Natural killer cell (primary cell): ENCODE measurements at regions not wholly inside any gene's neighbourhood (a gene's known extent, or its start where the extent isn't known, plus 50 kb on each side); places are given as distances from the start of the nearest gene placed in this dataset.

Experiments used
- ATAC-seq, 3 donors: fragments of 150-1000 bp in 2 of 3; fragments of 200-7000 bp in 1 of 3; cut with Tn5 transposase; 1 replicate in 1 of 3; 2 replicates in 2 of 3; pipeline ENCODE4 v1.10.0; 2021; ENCODE audit warnings: mild to moderate bottlenecking in 2 of 3, moderate library complexity in 2 of 3
- DNase-seq, 2 donors: peaks; one replicate each; pipeline versions ENCODE4 v3.0.0 to v3.0.0-alpha.2; 2013 to 2021; ENCODE audit warnings: mixed read lengths in 1 of 2
- H3K27ac ChIP-seq: one replicate; pipeline ENCODE4 v1.5.1; 2013; ENCODE audit warnings: mild to moderate bottlenecking, low read length
- H3K27me3 ChIP-seq: one replicate; pipeline ENCODE4 v1.6.1; 2013; ENCODE audit warnings: low read length; ENCODE audit not compliant: control insufficient read depth, insufficient read depth
- H3K36me3 ChIP-seq: one replicate; pipeline ENCODE4 v1.6.1; 2013; ENCODE audit warnings: low read length; ENCODE audit not compliant: control insufficient read depth, insufficient read depth
- H3K4me1 ChIP-seq: one replicate; pipeline ENCODE4 v1.6.1; 2013; ENCODE audit warnings: low read length; ENCODE audit not compliant: control insufficient read depth, insufficient read depth
- H3K4me3 ChIP-seq: one replicate; pipeline ENCODE4 v1.5.1; 2013; ENCODE audit warnings: low read length
- H3K9me3 ChIP-seq: one replicate; pipeline ENCODE4 v1.6.1; 2013; ENCODE audit warnings: low read length; ENCODE audit not compliant: control insufficient read depth, insufficient read depth
- H3K27ac Mint-ChIP-seq, 2 donors: one replicate each; pipeline ENCODE4 v1.8.0; 2022; ENCODE audit warnings: mild to moderate bottlenecking in 2 of 2, mixed read lengths in 2 of 2, moderate library complexity in 1 of 2
- H3K27me3 Mint-ChIP-seq, 2 donors: one replicate each; pipeline ENCODE4 v1.8.0; 2022; ENCODE audit warnings: low read depth in 2 of 2, mixed read lengths in 2 of 2
- H3K36me3 Mint-ChIP-seq: one replicate; pipeline ENCODE4 v1.8.0; 2022; ENCODE audit warnings: mixed read lengths
- H3K4me1 Mint-ChIP-seq, 2 donors: one replicate each; pipeline ENCODE4 v1.8.0; 2022; ENCODE audit warnings: mixed read lengths in 2 of 2
- H3K4me3 Mint-ChIP-seq: one replicate; pipeline ENCODE4 v1.8.0; 2022; ENCODE audit warnings: mild to moderate bottlenecking, moderate library complexity, mixed read lengths
- H3K9me3 Mint-ChIP-seq, 2 donors: one replicate each; pipeline ENCODE4 v1.8.0; 2022; ENCODE audit warnings: mixed read lengths in 2 of 2
- WGBS: methylation state at CpG from one replicate; pipeline ENCODE4 v1.1.7; 2013; ENCODE audit warnings: missing lambda C conversion rate; ENCODE audit not compliant: insufficient coverage; 5-methylcytosine and 5-hydroxymethylcytosine counted together
- intact Hi-C: fragments of 100-400 bp; cut with micrococcal nuclease; formaldehyde crosslinking; loops from one replicate; pipeline ENCODE4 v1.14.2; 2022
- TF ChIP-seq, protein P1 (sequence below): fragments of 200-600 bp; IDR thresholded peaks from one replicate; pipeline ENCODE4 v1.8.0; 2022; ENCODE audit warnings: antibody characterized with exemption

DNA sequence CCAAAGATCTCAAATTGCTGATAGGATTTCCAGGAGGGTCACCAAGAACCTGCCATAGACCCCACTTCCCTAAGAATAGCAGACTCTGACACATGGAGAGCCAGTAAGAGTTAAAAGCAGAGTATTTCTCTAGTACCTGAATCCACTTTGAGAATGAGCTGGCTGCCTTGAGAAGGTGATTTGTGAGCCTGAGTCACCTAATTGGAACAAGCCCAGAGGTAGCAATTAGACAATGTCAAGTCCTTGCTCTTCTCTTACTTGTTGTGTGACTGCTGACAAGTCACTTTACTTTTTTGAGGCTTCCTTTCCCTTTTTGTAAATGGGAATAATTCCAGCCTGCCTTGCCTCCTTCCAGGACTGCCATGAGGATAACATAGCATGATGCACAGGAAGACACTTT lies 76.1 kb upstream of the ASIC2 start:
- Mint-ChIP-seq H3K27ac (no peak overlapping the region), H3K36me3 (no peaks in the 10 kb centered on the region), H3K4me1 (no peaks in the 10 kb centered on the region), H3K27me3 (peaks cover 19 to 48% of the 10 kb centered on the region in 2 donors), H3K4me3 (no peak overlapping the region), H3K9me3 (no peaks in the 10 kb centered on the region)
- DNase-seq (no peak), ATAC-seq (no peak)
- H3K4me3 ChIP-seq: no peak overlapping the region
- H3K27ac ChIP-seq: no peak overlapping the region
- no peaks in the 10 kb centered on the region for H3K36me3 ChIP-seq
- H3K9me3 ChIP-seq: no peaks in the 10 kb centered on the region
- intact Hi-C loops: no loop called here
- no peaks in the 10 kb centered on the region for H3K4me1 ChIP-seq
- H3K27me3 ChIP-seq: no peaks in the 10 kb centered on the region
- TF ChIP-seq, protein P1, sequence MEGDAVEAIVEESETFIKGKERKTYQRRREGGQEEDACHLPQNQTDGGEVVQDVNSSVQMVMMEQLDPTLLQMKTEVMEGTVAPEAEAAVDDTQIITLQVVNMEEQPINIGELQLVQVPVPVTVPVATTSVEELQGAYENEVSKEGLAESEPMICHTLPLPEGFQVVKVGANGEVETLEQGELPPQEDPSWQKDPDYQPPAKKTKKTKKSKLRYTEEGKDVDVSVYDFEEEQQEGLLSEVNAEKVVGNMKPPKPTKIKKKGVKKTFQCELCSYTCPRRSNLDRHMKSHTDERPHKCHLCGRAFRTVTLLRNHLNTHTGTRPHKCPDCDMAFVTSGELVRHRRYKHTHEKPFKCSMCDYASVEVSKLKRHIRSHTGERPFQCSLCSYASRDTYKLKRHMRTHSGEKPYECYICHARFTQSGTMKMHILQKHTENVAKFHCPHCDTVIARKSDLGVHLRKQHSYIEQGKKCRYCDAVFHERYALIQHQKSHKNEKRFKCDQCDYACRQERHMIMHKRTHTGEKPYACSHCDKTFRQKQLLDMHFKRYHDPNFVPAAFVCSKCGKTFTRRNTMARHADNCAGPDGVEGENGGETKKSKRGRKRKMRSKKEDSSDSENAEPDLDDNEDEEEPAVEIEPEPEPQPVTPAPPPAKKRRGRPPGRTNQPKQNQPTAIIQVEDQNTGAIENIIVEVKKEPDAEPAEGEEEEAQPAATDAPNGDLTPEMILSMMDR: no peak

- intact Hi-C loops: no loop called here
- TF ChIP-seq, protein P1: no peak
- Mint-ChIP-seq H3K9me3 (no peaks in the 10 kb centered on the region), H3K36me3 (no peaks in the 10 kb centered on the region), H3K27me3 (peaks cover 19 to 43% of the 10 kb centered on the region in 2 donors), H3K4me3 (no peak overlapping the region), H3K4me1 (no peaks in the 10 kb centered on the region), H3K27ac (no peak overlapping the region)
- H3K27ac ChIP-seq: no peak overlapping the region
- ATAC-seq (no peak), DNase-seq (no peak)
- H3K9me3 ChIP-seq: no peaks in the 10 kb centered on the region
- no peaks in the 10 kb centered on the region for H3K27me3 ChIP-seq
- 55% methylated on average over 2 of the region's 2 CpGs for WGBS
- H3K36me3 ChIP-seq: no peaks in the 10 kb centered on the region
- no peaks in the 10 kb centered on the region for H3K4me1 ChIP-seq
- H3K4me3 ChIP-seq: no peak overlapping the region
Observed at GRCh38 chr17:33369876-33370275, 76.8 kb upstream of the ASIC2 start.

- no peak overlapping the region for H3K4me3 ChIP-seq
- TF ChIP-seq, protein P1: no peak
- Mint-ChIP-seq H3K27ac (no peak overlapping the region), H3K4me3 (no peak overlapping the region), H3K27me3 (peaks cover 14 to 38% of the 10 kb centered on the region in 2 donors), H3K36me3 (no peaks in the 10 kb centered on the region), H3K4me1 (no peaks in the 10 kb centered on the region), H3K9me3 (no peaks in the 10 kb centered on the region)
- no peak for ATAC-seq
- H3K4me1 ChIP-seq: no peaks in the 10 kb centered on the region
- WGBS: 54% methylated on average over 1 of the region's 1 CpG
- no peak overlapping the region for H3K27ac ChIP-seq
- H3K36me3 ChIP-seq: no peaks in the 10 kb centered on the region
- DNase-seq: no peak
- no peaks in the 10 kb centered on the region for H3K9me3 ChIP-seq
- no peaks in the 10 kb centered on the region for H3K27me3 ChIP-seq
- intact Hi-C loops: no loop called here
Observed at GRCh38 chr17:33370401-33370800, 77.3 kb upstream of the ASIC2 start.

- Histone ChIP-seq H3K4me3 (no peak overlapping the region), H3K27ac (no peak overlapping the region), H3K9me3 (no peaks in the 10 kb centered on the region), H3K4me1 (no peaks in the 10 kb centered on the region), H3K36me3 (no peaks in the 10 kb centered on the region), H3K27me3 (no peaks in the 10 kb centered on the region)
- H3K36me3 Mint-ChIP-seq: no peaks in the 10 kb centered on the region
- no peaks in the 10 kb centered on the region for H3K9me3 Mint-ChIP-seq
- 100% methylated on average over 1 of the region's 3 CpGs for WGBS
- DNase-seq (no peak), ATAC-seq (no peak)
- intact Hi-C loops: no loop called here
- H3K4me1 Mint-ChIP-seq: no peaks in the 10 kb centered on the region
- H3K27ac Mint-ChIP-seq: no peak overlapping the region
- TF ChIP-seq, protein P1: no peak
- peaks cover 11 to 34% of the 10 kb centered on the region in 2 donors for H3K27me3 Mint-ChIP-seq
- no peak overlapping the region for H3K4me3 Mint-ChIP-seq
Observed at GRCh38 chr17:33371377-33371776, 78.3 kb upstream of the ASIC2 start.
